ENCODE measurements at regions not wholly inside any gene's neighbourhood (a gene's known extent, or its start where the extent isn't known, plus 50 kb on each side); places are given as distances from the start of the nearest gene placed in this dataset.
"Not testable (repeated sequence)": the region's sequence is repeated elsewhere in the genome, so short reads cannot be mapped to it uniquely, and the experiment has no call there.

DNA sequence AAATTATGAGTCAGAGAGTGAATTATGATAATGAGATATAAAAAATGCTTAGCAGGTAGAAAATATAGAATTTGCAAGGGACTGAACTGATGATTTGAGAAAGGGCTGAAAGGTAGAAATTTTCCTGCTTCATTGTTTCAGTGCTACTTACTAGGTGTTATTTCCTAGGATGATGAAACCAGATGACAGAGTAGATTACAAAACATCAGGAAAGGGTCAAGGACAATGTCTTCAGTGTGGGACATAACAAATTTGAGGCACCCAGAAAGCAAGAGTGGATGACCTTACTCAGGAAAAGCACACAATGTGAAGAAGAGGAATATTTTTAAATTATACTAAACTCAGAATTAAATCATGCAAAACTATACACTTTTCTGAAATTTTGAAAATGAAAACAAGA lies 102.1 kb downstream of the SHCBP1 start:
- DNase-seq = no peak

DNA sequence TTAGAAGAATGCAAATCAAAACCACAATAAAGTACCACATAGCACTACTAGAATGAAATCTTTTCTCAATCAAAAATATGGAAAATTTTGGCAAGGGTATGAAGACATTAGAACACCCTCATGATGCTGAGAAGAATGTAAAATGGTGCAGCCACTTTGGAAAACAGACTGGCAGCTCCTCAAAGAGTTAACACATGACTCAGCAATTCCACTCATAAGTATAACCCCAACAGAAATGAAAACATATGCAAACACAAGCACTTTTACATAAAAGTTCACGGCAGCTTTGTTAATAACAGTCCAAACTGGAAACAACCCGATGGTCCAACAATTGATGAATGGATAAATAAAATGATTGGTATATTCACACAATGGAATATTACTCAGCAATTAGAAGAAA lies 124.5 kb downstream of the SHCBP1 start:
- DNase-seq = no peak

DNA sequence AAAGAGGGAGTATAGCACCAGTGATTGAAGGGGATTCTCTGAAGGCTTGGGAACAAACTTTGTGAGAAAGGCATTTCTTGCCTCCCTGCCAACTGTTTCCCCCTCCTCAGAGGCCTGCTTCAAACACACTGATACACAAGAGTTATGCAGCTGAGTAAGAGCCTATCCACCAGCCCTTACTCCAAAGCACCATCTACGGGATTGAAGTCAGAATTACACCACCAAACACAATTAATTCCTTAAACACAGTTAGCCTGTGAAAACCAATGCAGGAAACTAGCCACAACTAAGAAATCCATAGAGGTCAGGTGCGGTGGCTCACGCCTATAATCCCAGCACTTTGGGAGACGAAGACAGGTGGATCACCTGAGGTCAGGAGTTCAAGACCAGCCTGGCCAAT lies 138.3 kb downstream of the SHCBP1 start:
- DNase-seq = no peak

DNA sequence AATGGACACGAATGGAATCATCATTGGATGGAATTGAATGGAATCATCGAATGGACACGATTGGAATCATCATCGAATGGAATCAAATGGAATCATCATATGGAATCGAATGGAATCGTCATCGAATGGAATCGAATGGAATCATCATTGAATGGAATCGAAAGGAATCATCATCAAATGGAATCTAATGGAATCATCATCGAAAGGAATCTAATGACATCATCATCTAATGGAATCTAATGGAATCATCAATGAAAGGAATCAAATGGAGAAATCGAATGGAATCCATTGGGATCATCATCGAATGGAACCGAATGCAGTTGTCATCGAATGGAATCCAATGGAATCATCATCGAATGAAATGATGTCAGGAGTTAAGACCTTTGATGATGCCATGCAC lies 154.9 kb downstream of the SHCBP1 start:
- no peak for DNase-seq

DNA sequence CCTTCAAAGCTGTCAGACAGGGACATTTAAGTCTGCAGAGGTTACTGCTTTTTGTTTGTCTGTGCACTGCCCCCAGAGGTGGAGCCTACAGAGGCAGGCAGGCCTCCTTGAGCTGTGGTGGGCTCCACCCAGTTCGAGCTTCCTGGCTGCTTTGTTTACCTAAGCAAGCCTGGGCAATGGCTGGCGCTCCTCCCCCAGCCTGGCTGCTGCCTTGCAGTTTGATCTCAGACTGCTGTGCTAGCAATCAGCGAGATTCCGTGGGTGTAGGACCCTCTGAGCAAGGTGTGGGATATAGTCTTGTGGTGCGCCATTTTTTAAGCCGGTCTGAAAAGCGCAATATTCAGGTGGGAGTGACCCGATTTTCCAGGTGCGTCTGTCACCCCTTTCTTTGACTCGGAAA lies 166.4 kb downstream of the SHCBP1 start:
- DNase-seq = not testable (repeated sequence)

DNA sequence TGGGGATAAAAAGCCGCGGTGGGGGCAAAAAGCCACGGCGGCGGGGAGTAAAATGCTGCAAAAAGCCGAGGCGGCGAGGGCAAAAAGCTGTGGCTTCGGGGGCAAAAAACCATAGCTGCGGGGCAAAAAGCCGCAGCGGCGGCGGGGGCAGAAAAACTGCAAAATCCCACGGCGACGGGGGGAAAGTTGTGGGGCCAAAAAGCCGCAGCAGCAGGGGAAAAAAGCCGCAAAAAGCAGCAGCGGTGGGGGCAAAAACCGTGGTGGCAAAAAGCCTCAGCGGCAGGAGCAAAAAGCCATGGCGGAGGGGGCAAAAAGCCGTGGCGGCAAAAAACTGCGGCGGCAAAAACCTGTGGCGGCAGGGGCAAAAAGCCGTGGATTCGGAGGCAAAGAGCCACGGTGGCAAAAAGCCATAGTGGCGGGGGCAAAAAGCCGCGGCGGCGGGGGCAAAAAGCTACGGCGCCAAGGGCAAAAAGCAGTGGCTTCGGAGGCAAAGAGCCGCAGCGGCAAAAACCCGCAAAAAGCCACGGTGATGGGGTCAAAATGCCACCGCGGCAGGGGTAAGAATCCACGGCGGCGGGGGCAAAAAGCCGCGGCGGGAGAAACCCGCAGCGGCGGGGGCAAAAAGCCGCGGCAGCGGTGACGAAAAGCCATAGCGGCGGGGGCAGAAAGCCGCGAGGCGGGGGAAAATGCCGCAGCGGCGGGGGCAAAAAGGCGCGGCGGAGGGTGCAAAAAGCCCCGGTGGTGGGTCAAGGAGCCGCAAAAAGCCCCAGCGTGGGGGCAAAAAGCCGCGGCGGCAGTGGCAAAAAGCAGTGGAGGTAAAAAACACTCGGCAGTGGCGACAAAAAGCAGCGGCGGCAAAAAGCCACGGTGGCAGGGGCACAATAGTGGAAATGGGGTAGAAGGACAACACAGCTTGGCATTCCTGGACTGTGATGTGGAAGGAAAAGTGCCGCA lies 192.8 kb downstream of the SHCBP1 start:
- no peak for DNase-seq

DNA sequence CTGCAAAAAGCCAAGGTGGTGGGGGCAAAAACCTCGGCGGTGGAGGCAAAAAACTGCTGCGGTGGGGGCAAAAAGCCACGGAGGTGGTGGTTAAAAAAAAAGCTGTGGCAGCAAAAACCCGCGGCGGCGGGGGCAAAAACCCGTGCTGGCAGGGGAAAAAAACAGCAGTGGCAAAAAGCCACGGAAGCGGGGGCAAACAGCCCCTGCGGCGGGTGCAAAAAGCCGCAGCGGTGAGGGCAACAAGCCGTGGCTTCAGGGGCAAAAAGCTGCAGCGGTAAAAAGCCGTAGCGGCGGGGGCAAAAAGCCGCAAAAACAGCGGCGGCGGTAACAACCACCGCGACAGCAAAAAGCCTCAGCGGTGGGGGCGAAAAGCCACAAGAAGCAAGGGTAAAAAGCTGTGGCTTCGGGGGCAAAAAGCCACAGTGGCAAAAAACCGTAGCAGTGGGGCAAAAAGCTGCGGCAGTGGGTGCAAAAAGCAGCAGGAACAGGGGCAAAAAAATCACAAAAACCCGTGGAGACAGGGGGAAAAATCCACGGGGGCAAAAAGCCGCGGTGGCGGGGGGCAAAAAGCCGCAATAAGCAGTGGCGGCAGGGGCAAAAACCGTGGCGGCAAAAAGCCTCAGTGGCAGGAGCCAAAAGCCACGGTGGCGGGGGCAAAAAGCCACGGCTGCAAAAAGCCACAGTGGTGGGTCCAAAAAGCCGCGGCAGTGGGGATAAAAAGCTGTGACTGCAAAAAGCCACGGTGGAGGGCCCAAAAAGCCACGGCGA lies 193.7 kb downstream of the SHCBP1 start:
- no peak for DNase-seq

DNA sequence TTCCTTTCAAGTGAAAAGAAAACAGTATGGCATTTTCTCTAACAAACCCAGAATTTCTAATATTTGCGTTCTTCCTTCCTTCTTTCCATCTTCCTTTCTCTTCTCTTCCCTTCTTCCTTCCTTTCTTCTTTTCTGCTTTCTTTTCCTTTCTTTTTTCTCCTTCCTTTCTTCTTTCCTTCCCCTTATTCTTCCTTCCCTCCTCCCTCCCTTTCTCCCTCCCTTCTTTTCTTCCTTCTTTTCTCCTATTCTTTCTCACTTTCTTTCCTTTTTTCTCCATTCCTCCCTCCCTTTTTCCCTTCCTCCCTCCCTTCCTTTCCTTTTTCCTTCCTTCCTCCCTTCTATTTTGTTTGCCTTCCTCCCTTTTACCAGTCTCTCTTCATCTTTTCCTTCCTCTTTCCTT lies 194.8 kb downstream of the SHCBP1 start:
- no peak for DNase-seq

DNA sequence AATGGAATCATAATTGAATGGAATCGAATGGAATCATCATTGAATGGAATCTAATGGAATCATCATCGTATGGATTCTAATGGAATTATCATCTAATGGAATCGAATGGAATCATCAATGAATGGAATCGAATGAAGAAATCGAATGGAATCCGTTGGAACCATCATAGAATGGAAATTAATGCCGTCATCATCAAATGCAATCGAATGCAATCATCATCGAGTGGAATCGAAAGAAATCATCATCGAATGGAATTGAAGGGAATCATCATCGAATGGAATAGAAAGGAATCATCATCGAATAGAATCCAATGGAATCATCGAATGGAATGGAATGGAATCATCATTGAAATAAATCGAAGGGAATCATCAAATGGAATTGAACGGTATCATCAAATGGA lies 217.2 kb downstream of the SHCBP1 start:
- DNase-seq = no peak

DNA sequence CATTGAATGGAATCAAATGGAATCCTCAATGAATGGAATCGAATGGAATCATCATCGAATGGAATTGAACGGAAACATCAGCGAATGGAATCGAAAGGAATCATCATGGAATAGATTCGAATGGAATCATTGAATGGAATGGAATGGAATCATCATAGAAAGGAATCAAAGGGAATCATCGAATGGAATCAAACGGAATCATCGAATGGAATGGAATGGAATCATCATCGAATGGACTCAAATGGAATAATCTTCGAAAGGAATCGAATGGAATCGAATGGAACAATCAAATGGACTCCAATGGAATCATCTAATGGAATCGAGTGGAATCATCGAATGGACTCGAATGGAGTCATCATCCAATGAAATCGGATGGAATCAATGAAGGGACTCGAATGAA lies 222.6 kb downstream of the SHCBP1 start:
- not testable (repeated sequence) for DNase-seq

DNA sequence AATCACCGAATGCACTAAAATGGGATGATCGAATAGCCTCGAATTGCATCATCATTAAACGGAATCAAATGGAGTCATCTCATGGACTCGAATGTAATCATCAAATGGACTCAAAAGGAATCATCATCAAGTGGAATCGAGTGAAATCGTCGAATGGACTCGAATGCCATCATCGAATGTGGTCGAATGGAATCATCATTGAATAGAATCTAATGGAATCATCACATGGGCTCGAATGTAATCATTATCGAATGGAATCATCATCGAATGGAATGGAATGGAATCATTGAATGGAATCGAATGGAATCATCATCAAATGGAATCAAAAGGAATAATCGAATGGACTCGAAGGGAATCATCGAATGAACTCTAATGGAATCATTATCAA lies 224.3 kb downstream of the SHCBP1 start:
- not testable (repeated sequence) for DNase-seq

DNA sequence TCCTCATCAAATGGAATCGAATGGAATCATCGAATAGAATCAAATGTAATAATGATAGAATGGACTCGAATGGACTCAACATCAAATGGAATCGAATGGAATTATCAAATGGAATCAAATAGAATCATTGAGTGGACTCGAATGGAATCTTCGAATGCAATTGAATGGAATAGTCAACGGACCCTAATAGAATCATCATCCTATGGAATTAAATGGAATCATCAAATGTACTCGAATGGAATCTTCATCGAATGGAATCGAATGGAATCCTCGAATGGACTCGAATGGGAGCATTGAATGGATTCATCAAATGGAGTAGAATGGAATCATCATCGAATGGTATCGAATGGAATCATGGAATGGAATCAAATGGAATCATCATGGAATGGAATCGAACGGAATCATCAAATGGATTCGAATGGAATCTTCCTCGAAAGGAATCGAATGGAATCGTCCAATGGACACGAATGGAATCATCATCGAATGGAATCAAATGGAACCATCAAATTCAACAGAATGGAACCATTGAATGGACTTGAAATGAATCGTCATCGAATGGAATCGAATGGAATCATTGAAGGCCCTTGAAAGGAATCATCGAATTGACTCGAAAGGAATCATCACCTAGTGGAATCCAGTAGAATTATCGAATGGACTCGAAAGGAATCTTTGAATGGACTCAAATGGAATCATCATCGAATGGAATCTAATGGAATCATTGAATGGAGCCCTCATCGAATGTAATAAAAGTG lies 224.9 kb downstream of the SHCBP1 start:
- peak; percentile 9 for DNase-seq

DNA sequence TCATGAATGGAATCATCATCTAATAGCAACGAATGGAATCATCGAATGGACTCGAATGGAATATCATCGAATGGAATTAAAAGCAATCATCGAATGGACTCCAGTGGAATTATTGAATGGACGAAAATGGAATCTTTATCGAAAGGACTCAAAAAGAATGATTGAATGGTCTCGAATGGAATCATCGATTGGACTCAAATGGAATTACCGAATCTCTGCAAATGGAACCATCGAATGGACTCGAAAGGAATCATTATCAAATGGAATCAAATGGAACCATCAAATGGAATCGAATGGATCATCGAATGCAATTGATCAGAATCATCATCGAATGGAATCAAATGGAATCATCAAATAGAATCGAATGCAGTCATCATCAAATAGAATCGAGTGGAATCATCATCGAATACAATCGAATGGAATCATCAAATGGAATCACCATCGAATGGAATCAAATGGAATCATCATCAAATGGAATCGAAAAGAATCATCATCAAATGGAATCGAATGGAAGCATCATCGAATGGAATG lies 225.7 kb downstream of the SHCBP1 start:
- peak; percentile 9 for DNase-seq

DNA sequence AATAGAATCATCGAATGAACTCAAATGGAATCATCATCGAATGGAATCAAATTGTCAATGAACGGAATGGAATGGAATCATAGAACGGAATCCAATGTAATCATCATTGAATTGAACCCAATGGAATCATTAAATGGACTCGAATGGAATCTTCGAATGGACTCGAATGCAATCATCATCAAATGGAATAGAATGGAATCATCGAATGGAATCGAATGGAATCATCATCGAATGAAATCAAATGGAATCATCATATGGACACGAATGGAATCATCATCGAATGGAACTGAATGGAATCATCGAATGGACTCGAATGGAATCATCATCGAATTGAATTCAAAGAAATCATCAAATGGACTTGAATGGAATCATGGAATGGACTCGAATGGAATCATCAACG lies 226.2 kb downstream of the SHCBP1 start:
- peak; percentile 48 for DNase-seq

DNA sequence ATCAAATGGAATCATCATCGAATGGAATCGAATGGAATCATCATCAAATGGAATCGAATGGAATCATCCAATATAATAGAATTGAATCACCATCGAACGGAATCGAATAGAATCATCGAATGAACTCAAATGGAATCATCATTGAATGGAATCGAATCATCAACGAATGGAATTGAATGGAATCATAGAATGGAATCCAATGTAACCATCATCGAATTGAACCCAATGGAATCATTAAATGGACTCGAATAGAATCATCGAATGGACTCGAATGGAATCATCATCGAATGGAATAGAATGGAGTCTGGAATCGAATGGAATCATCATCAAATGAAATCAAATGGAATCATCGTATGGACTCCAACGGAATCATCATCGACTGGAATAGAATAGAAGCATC lies 227.0 kb downstream of the SHCBP1 start:
- DNase-seq = peak; percentile 50

DNA sequence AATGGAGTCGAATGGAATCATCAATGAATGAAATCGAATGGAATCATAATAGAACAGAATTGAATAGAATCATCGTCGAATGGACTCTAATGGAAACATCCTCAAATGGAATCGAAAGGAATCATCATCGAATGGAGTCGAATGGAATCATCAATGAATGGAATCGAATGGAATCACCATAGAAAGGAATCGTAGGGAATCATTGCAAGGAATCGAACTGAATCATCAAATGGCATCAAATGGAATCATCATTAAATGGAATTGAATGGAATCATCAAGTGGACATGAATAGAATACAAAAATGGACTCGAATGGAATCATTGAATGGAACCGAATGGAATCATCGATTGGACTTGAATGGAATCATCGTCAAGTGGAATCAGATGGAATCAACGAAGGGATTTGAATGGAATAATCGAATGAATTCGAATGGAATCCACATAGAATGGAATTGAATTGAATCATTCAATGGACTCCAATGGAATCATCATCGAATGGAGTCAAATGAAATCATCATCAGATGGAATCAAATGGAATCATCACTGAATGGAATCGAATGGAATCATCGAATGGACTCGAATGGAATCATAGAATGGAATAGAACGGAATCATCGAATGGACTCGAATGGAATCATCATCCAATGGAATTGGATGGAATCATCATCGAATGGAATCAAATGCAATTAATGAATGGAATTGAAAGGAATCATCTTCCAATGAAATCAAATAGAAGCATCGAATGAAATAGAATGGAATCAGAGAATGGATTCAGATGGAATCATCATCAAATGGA lies 228.1 kb downstream of the SHCBP1 start:
- peak; percentile 47 for DNase-seq

DNA sequence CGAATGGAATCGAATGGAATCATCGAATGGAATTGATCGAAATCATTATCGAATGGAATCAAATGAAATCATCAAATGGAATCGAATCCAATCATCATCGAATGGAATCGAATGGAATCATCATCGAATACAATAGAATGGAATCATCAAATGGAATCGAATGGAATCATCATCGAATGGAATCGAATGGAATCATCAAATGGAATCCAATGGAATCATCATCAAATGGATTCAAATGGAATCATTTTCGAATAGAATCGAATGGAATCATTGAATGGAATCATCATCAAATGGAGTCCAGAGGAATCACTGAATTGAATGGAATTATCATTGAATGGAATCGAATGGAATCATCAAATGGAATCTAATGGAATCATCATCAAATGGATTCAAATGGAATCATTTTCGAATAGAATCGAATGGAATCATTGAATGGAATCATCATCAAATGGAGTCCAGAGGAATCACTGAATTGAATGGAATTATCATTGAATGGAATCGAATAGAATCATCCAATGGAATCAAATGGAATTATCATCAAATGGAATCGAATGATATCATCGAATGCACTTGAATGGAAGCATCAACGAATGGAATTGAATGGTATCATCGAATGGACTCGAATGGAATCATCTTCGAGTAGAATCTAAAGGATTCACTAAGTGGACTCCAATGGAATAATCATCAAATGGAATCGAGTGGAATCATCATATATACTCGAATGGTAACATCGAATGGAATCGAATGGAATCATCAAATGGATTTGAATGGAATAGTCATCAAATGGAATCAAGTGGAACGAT lies 230.3 kb downstream of the SHCBP1 start:
- DNase-seq = not testable (repeated sequence)

DNA sequence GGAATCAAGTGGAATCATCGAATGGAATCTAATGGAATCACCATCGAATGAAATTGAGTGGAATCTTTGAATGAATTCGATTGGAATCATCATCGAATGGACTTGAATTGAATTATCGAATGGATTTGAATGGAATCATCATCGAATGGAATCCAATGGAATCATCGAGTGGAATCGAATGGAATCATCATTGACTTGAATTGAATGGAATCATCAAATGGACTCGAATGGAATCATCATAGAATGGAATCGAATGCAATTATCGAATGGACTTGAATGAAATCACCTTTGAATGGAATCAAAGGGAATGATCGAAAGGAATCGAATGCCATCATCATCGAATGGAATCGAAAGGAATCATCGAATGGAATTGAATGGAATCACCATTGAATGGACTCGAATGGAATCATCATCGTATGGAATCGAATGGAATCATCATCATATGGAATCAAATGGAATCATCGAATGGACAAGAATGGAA lies 231.6 kb downstream of the SHCBP1 start:
- DNase-seq = peak; percentile 93

DNA sequence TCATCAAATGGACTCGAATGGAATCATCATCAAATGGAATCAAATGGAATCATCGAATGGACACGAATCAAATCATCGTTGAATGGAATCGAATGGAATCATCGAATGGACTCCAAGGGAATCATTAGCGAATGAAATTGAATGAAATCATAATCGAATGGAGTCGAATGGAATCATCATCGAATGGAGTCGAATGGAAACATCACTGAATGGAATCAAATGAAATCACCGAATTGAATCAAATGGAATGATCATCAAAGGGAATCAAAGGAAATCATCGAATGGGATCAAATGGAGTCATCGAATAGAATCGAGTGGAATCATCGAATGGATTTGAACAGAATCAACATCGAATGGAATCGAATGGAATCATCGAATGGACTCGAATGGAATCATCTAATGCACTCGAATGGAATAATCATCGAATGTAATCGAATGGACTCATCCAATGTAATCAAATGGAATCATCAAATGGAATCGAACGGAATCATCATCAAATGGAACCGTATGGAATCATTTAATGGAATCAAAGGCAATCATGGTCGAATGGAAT lies 232.2 kb downstream of the SHCBP1 start:
- not testable (repeated sequence) for DNase-seq

DNA sequence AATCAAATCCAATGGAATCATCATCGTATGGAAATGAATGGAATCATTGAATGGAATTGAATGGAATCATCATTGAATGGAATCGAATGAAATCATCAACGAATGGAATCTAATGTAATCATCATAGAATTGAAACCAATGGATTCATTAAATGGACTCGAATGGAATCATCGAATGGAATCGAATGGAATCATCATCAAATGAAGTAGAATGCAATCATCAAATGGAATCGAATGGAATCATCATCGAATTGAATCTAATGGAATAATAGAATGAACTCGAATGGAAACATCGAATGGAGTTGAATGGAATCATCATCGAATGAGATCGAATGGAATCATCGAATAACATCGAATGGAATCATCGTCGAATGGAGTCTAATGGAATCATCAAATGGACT lies 232.8 kb downstream of the SHCBP1 start:
- DNase-seq = peak; percentile 43

DNA sequence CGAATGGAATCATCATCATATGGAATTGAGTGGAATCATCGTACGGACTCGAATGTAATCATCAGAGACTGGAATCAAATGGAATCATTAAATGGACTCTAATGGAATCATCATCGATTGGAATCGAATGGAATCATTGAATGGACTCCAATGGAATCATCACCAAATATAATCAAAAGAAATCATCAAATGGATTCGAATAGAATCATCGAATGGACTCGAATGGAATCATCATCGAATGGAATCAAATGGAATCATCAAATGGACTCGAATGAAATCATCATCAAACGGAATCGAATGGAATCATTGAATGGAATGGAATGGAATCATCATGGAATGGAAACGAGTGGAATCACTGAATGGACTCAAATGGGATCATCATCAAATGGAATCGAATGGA lies 233.5 kb downstream of the SHCBP1 start:
- DNase-seq = not testable (repeated sequence)
